ENCODE measurements at regions not wholly inside any gene's neighbourhood (a gene's known extent, or its start where the extent isn't known, plus 50 kb on each side); places are given as distances from the start of the nearest gene placed in this dataset.

DNA sequence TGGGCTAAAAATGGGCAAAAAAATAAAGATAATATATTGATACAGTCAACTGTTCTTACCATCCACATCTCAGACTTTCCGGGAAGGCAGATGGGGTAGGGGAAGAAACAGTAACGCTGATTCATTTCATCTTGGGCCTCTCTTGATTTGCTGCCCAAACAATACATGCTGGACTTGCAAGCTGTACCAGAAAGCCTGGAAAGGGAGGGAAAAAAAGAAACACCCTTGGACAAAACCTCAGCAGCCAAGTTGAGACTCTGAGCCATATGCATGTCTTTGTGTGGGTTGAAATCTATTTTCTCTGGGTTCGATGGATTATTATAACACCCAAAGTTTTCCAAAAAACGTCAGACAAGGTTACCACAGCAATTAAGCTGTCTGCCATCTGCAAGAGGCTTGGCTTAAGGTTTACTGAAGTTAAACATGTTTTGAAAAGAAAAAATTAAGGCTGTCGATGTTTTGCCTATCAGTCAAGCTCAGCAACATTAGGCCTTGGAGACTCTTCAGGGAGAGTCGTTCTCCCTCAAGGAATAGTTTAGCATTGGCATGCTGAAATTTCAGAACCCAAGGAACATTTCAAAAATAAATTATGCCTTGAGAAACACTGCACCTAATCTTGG is 71.2 kb downstream of the PSMG1 start:
- Histone ChIP-seq H3K9ac (ENCODE audit: low read depth in 1 of 2, low read length in 2 of 2) (no peak overlapping the region), H3K27me3 (ENCODE audit: control insufficient read depth in 4 of 4, insufficient read depth in 4 of 4, low read length in 3 of 4) (no peaks in the 10 kb centered on the region), H3K4me3 (ENCODE audit: low read depth in 1 of 3, low read length in 3 of 3) (no peak overlapping the region), H3K36me3 (ENCODE audit: control insufficient read depth in 4 of 4, insufficient read depth in 3 of 4, low read depth in 1 of 4, low read length in 3 of 4) (no peaks in the 10 kb centered on the region), H3K27ac (ENCODE audit: low read depth in 1 of 2, low read length in 2 of 2) (no peak overlapping the region), H3K4me1 (ENCODE audit: control insufficient read depth in 4 of 4, insufficient read depth in 4 of 4, low read length in 3 of 4) (no peaks in the 10 kb centered on the region), H3K9me3 (ENCODE audit: control insufficient read depth in 4 of 4, low read length in 3 of 4) (no peaks in the 10 kb centered on the region)
- WGBS, result 82% methylated on average over 6 of the region's 6 CpGs
- no peak for TF ChIP-seq JUND (IDR thresholded peaks at IDR 0.05)
- no peak for TF ChIP-seq MAX (IDR thresholded peaks at IDR 0.05)
- no peak for TF ChIP-seq EGR1 (IDR thresholded peaks at IDR 0.05; ENCODE audit: low read depth in 2 of 2)
- TF ChIP-seq FOXA2 (IDR thresholded peaks at IDR 0.05), result no peak
- TF ChIP-seq, protein P1, sequence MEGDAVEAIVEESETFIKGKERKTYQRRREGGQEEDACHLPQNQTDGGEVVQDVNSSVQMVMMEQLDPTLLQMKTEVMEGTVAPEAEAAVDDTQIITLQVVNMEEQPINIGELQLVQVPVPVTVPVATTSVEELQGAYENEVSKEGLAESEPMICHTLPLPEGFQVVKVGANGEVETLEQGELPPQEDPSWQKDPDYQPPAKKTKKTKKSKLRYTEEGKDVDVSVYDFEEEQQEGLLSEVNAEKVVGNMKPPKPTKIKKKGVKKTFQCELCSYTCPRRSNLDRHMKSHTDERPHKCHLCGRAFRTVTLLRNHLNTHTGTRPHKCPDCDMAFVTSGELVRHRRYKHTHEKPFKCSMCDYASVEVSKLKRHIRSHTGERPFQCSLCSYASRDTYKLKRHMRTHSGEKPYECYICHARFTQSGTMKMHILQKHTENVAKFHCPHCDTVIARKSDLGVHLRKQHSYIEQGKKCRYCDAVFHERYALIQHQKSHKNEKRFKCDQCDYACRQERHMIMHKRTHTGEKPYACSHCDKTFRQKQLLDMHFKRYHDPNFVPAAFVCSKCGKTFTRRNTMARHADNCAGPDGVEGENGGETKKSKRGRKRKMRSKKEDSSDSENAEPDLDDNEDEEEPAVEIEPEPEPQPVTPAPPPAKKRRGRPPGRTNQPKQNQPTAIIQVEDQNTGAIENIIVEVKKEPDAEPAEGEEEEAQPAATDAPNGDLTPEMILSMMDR (IDR thresholded peaks at IDR 0.05; ENCODE audit: low read depth, low read length, missing input control), result no peak
- TF ChIP-seq SP1 (IDR thresholded peaks at IDR 0.05), result no peak
- TF ChIP-seq, protein P2, sequence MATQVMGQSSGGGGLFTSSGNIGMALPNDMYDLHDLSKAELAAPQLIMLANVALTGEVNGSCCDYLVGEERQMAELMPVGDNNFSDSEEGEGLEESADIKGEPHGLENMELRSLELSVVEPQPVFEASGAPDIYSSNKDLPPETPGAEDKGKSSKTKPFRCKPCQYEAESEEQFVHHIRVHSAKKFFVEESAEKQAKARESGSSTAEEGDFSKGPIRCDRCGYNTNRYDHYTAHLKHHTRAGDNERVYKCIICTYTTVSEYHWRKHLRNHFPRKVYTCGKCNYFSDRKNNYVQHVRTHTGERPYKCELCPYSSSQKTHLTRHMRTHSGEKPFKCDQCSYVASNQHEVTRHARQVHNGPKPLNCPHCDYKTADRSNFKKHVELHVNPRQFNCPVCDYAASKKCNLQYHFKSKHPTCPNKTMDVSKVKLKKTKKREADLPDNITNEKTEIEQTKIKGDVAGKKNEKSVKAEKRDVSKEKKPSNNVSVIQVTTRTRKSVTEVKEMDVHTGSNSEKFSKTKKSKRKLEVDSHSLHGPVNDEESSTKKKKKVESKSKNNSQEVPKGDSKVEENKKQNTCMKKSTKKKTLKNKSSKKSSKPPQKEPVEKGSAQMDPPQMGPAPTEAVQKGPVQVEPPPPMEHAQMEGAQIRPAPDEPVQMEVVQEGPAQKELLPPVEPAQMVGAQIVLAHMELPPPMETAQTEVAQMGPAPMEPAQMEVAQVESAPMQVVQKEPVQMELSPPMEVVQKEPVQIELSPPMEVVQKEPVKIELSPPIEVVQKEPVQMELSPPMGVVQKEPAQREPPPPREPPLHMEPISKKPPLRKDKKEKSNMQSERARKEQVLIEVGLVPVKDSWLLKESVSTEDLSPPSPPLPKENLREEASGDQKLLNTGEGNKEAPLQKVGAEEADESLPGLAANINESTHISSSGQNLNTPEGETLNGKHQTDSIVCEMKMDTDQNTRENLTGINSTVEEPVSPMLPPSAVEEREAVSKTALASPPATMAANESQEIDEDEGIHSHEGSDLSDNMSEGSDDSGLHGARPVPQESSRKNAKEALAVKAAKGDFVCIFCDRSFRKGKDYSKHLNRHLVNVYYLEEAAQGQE (IDR thresholded peaks at IDR 0.05), result no peak
- DNase-seq (ENCODE audit: low spot score), result no peak

DNA sequence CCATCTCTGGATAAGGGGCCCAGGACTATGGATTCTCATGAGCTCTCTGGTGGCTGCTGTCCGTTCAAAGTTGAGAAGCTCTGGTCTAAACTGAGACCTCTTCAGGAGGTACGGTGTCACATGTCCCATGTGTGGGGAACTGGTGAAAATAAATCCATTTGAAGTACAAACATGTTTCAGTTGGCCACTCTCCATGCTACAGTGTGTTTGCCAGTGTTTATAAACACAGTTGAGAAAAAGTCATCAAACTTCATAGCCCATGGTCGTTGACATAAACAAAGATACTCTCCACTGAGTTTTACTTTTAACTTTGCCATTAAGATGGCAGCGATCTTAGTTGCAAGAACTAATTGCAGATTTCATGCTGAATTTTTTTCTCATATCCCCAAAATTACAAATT is 72.8 kb downstream of the PSMG1 start:
- H3K4me3 ChIP-seq (ENCODE audit: low read depth in 1 of 3, low read length in 3 of 3), result no peak overlapping the region
- H3K9me3 ChIP-seq (ENCODE audit: control insufficient read depth in 4 of 4, low read length in 3 of 4), result no peaks in the 10 kb centered on the region
- no peaks in the 10 kb centered on the region for H3K27me3 ChIP-seq (ENCODE audit: control insufficient read depth in 4 of 4, insufficient read depth in 4 of 4, low read length in 3 of 4)
- TF ChIP-seq JUND (IDR thresholded peaks at IDR 0.05) (no peak), FOXA1 (IDR thresholded peaks at IDR 0.05) (no peak), TAF1 (conservative IDR thresholded peaks at IDR 0.05) (no peak), YY1 (IDR thresholded peaks at IDR 0.05) (no peak), NR2F2 (IDR thresholded peaks at IDR 0.05) (no peak), MAX (IDR thresholded peaks at IDR 0.05) (no peak)
- WGBS, result 67% methylated on average over 4 of the region's 4 CpGs
- no peak overlapping the region for H3K27ac ChIP-seq (ENCODE audit: low read depth in 1 of 2, low read length in 2 of 2)
- no peaks in the 10 kb centered on the region for H3K36me3 ChIP-seq (ENCODE audit: control insufficient read depth in 4 of 4, insufficient read depth in 3 of 4, low read depth in 1 of 4, low read length in 3 of 4)
- no peak overlapping the region for H3K9ac ChIP-seq (ENCODE audit: low read depth in 1 of 2, low read length in 2 of 2)
- no peak for DNase-seq (ENCODE audit: low spot score)
- no peaks in the 10 kb centered on the region for H3K4me1 ChIP-seq (ENCODE audit: control insufficient read depth in 4 of 4, insufficient read depth in 4 of 4, low read length in 3 of 4)

DNA sequence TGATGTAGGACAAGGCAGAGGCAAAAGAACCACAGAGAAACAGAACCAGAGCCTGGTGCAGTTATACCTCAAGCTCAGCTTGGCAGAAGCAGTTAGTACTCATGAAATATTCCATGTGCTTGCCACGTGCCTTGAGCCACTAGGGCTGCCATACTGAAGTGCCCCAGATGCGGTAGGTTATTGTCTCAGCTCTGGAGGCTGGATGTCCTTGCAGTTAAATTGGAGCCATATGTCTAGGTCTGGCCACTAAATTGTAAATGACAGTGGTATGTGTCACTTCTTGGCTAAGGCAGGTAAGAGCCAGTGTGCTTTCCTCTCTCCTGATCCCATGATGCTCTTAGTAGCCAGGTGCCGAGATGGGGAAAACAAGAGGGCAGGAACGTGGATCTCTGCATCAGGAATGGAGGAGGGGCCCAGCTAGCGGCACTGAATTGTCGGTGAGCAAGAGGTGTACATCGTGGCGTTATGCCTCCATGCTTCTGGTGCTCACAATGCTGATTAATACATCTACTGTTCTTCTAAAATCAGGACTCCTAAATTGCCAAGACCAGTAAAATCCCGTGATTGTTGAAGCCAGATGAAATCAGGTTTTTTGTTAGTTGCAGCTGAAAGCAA is 73.5 kb downstream of the PSMG1 start:
- no peaks in the 10 kb centered on the region for H3K9me3 ChIP-seq (ENCODE audit: control insufficient read depth in 4 of 4, low read length in 3 of 4)
- no peaks in the 10 kb centered on the region for H3K4me1 ChIP-seq (ENCODE audit: control insufficient read depth in 4 of 4, insufficient read depth in 4 of 4, low read length in 3 of 4)
- 96% methylated on average over 9 of the region's 9 CpGs for WGBS
- TF ChIP-seq RAD21 (IDR thresholded peaks at IDR 0.05) (no peak), GABPA (IDR thresholded peaks at IDR 0.05 in 1 of 2, conservative IDR thresholded peaks at IDR 0.05 in 1 of 2) (no peak), FOXA1 (IDR thresholded peaks at IDR 0.05) (no peak), NR2F2 (IDR thresholded peaks at IDR 0.05) (no peak), ATF3 (IDR thresholded peaks at IDR 0.05) (no peak), JUND (IDR thresholded peaks at IDR 0.05) (no peak), RXRA (IDR thresholded peaks at IDR 0.05) (no peak), MAX (IDR thresholded peaks at IDR 0.05) (no peak), EGR1 (IDR thresholded peaks at IDR 0.05; ENCODE audit: low read depth in 2 of 2) (no peak), TAF1 (conservative IDR thresholded peaks at IDR 0.05) (no peak), SP1 (IDR thresholded peaks at IDR 0.05) (no peak), HNF4G (IDR thresholded peaks at IDR 0.05) (no peak)
- TF ChIP-seq, protein P2 (IDR thresholded peaks at IDR 0.05), result no peak

More for the DNA sequence above, 73.5 kb downstream of the PSMG1 start:
- no peak overlapping the region for H3K4me3 ChIP-seq (ENCODE audit: low read depth in 1 of 3, low read length in 3 of 3)
- no peak for DNase-seq (ENCODE audit: low spot score)
- H3K27me3 ChIP-seq (ENCODE audit: control insufficient read depth in 4 of 4, insufficient read depth in 4 of 4, low read length in 3 of 4), result no peaks in the 10 kb centered on the region
- H3K36me3 ChIP-seq (ENCODE audit: control insufficient read depth in 4 of 4, insufficient read depth in 3 of 4, low read depth in 1 of 4, low read length in 3 of 4), result no peaks in the 10 kb centered on the region
- no peak overlapping the region for H3K27ac ChIP-seq (ENCODE audit: low read depth in 1 of 2, low read length in 2 of 2)
- no peak overlapping the region for H3K9ac ChIP-seq (ENCODE audit: low read depth in 1 of 2, low read length in 2 of 2)
